Astrocyte (in vitro differentiated cells and primary cell): ENCODE measurements at regions not wholly inside any gene's neighbourhood (a gene's known extent, or its start where the extent isn't known, plus 50 kb on each side); places are given as distances from the start of the nearest gene placed in this dataset.
A peak's percentile ranks its signal among the peaks of the same experiment; 100 is the strongest.

ENCODE experiments used
- DNase-seq: peaks from one replicate; pipeline ENCODE4 v3.0.0-alpha.2; 2010; ENCODE audit warnings: low read depth
- FAIRE-seq: peaks from 2 replicates; lab custom pipeline; 2011; peaks lifted over from hg19 to GRCh38; lab: Jason Lieb, UNC
- H2AFZ ChIP-seq: 2 replicates; pipeline ENCODE4 v1.6.0; 2012; ENCODE audit warnings: low read depth, low read length, inconsistent platforms
- H3K27ac ChIP-seq: 2 replicates; pipeline ENCODE4 v1.5.1; 2011; ENCODE audit warnings: low read depth, low read length, inconsistent platforms
- H3K27me3 ChIP-seq: 2 replicates; pipeline ENCODE4 v1.6.0; 2011; ENCODE audit warnings: low read length, inconsistent platforms; ENCODE audit not compliant: insufficient read depth
- H3K36me3 ChIP-seq: 2 replicates; pipeline ENCODE4 v1.5.1; 2011; ENCODE audit warnings: low read length, inconsistent platforms; ENCODE audit not compliant: insufficient read depth
- H3K4me1 ChIP-seq: 2 replicates; pipeline ENCODE4 v1.5.1; 2011; ENCODE audit warnings: low read length, inconsistent platforms; ENCODE audit not compliant: insufficient read depth
- H3K4me2 ChIP-seq: 2 replicates; pipeline ENCODE4 v1.6.0; 2012; ENCODE audit warnings: low read length, inconsistent platforms
- H3K4me3 ChIP-seq: 2 replicates; pipeline ENCODE4 v1.5.1; 2011; ENCODE audit warnings: low read depth, mild to moderate bottlenecking, low read length, inconsistent platforms; ENCODE audit not compliant: insufficient read depth
- H3K79me2 ChIP-seq: 2 replicates; pipeline ENCODE4 v1.6.0; 2012; ENCODE audit warnings: mild to moderate bottlenecking, low read length, inconsistent platforms; ENCODE audit not compliant: insufficient read depth
- H3K9ac ChIP-seq: 2 replicates; pipeline ENCODE4 v1.6.0; 2012; ENCODE audit warnings: mild to moderate bottlenecking, low read length, inconsistent platforms
- H3K9me3 ChIP-seq: 2 replicates; pipeline ENCODE4 v1.5.1; 2012; ENCODE audit warnings: low read depth, mild to moderate bottlenecking, low read length, inconsistent platforms; ENCODE audit not compliant: insufficient read depth
- H4K20me1 ChIP-seq: 2 replicates; pipeline ENCODE4 v1.6.0; 2012; ENCODE audit warnings: low read length, inconsistent platforms; ENCODE audit not compliant: insufficient read depth
- H3K27ac Mint-ChIP-seq: one replicate; pipeline ENCODE4 v1.8.0; 2021; ENCODE audit warnings: mild to moderate bottlenecking, mixed read lengths; ENCODE audit not compliant: unreplicated experiment
- H3K27me3 Mint-ChIP-seq: one replicate; pipeline ENCODE4 v1.8.0; 2021; ENCODE audit warnings: low read depth, mixed read lengths; ENCODE audit not compliant: unreplicated experiment
- H3K36me3 Mint-ChIP-seq: one replicate; pipeline ENCODE4 v1.8.0; 2021; ENCODE audit warnings: low read depth, mixed read lengths; ENCODE audit not compliant: unreplicated experiment
- H3K4me1 Mint-ChIP-seq: one replicate; pipeline ENCODE4 v1.8.0; 2021; ENCODE audit warnings: low read depth, mixed read lengths; ENCODE audit not compliant: unreplicated experiment
- H3K4me3 Mint-ChIP-seq: one replicate; pipeline ENCODE4 v1.8.0; 2021; ENCODE audit warnings: mild to moderate bottlenecking, moderate library complexity, mixed read lengths; ENCODE audit not compliant: unreplicated experiment
- H3K9me3 Mint-ChIP-seq: one replicate; pipeline ENCODE4 v1.8.0; 2021; ENCODE audit warnings: mild to moderate bottlenecking, mixed read lengths; ENCODE audit not compliant: unreplicated experiment
- CTCF ChIP-seq: IDR thresholded peaks from 2 replicates; pipeline ENCODE4 v1.5.1; 2011; ENCODE audit warnings: low read depth, mild to moderate bottlenecking, inconsistent platforms, low read length, moderate library complexity; ENCODE audit not compliant: insufficient read depth
- EZH2 ChIP-seq: IDR thresholded peaks from 2 replicates; pipeline ENCODE4 v1.6.1; 2012; ENCODE audit warnings: mild to moderate bottlenecking, low read length, inconsistent platforms; ENCODE audit not compliant: insufficient read depth

- H3K27ac ChIP-seq: no peak overlapping the region
- H3K36me3 ChIP-seq: no peaks in the 10 kb centered on the region
- no peak for DNase-seq
- no peak overlapping the region for H3K9ac ChIP-seq
- peak overlapping the region; percentile 66 for H3K27ac Mint-ChIP-seq
- no peaks in the 10 kb centered on the region for H3K4me1 ChIP-seq
- no peak overlapping the region for H2AFZ ChIP-seq
- no peak overlapping the region for H3K4me3 Mint-ChIP-seq
- no peaks in the 10 kb centered on the region for H4K20me1 ChIP-seq
- no peaks in the 10 kb centered on the region for H3K27me3 Mint-ChIP-seq
- no peaks in the 10 kb centered on the region for H3K27me3 ChIP-seq
- H3K36me3 Mint-ChIP-seq: no peaks in the 10 kb centered on the region
- no peak for TF ChIP-seq CTCF
- no peak for TF ChIP-seq EZH2
- H3K4me2 ChIP-seq: no peak overlapping the region
- no peaks in the 10 kb centered on the region for H3K9me3 ChIP-seq
- H3K4me3 ChIP-seq: no peak overlapping the region
- H3K79me2 ChIP-seq: no peaks in the 10 kb centered on the region
- H3K4me1 Mint-ChIP-seq: peaks cover 35% of the 10 kb centered on the region
- no peak for FAIRE-seq
- peaks cover 6% of the 10 kb centered on the region for H3K9me3 Mint-ChIP-seq
Measured at GRCh38 chr19:28963486-28964250, 249.3 kb downstream of the UQCRFS1 start.

GRCh38 chr19:28961772-28962500 is 251.0 kb downstream of the UQCRFS1 start:
- FAIRE-seq (no peak), DNase-seq (peak; percentile 3)
- no peaks in the 10 kb centered on the region for H3K4me1 ChIP-seq
- H2AFZ ChIP-seq: no peak overlapping the region
- H4K20me1 ChIP-seq: no peaks in the 10 kb centered on the region
- no peaks in the 10 kb centered on the region for H3K79me2 ChIP-seq
- H3K4me3 Mint-ChIP-seq: no peak overlapping the region
- peaks cover 7% of the 10 kb centered on the region for H3K9me3 Mint-ChIP-seq
- H3K4me3 ChIP-seq: no peak overlapping the region
- H3K27me3 Mint-ChIP-seq: no peaks in the 10 kb centered on the region
- H3K4me1 Mint-ChIP-seq: peaks cover 29% of the 10 kb centered on the region
- H3K9ac ChIP-seq: no peak overlapping the region
- H3K27ac Mint-ChIP-seq: peak overlapping the region; percentile 99
- H3K27ac ChIP-seq: peak overlapping the region; percentile 73
- H3K36me3 ChIP-seq: no peaks in the 10 kb centered on the region
- no peak for TF ChIP-seq EZH2
- H3K27me3 ChIP-seq: no peaks in the 10 kb centered on the region
- H3K4me2 ChIP-seq: no peak overlapping the region
- H3K36me3 Mint-ChIP-seq: no peaks in the 10 kb centered on the region
- no peaks in the 10 kb centered on the region for H3K9me3 ChIP-seq

- Histone ChIP-seq H3K27ac (peak overlapping the region; percentile 73), H3K27me3 (no peaks in the 10 kb centered on the region), H3K36me3 (no peaks in the 10 kb centered on the region), H3K9ac (peak overlapping the region; percentile 41), H4K20me1 (no peaks in the 10 kb centered on the region), H3K4me3 (no peak overlapping the region), H3K4me1 (no peaks in the 10 kb centered on the region), H2AFZ (no peak overlapping the region), H3K4me2 (no peak overlapping the region), H3K9me3 (no peaks in the 10 kb centered on the region), H3K79me2 (no peaks in the 10 kb centered on the region)
- FAIRE-seq (peak; percentile 9), DNase-seq (no peak)
- H3K36me3 Mint-ChIP-seq: no peaks in the 10 kb centered on the region
- H3K4me3 Mint-ChIP-seq: peak overlapping the region; percentile 58
- H3K4me1 Mint-ChIP-seq: peaks cover 25% of the 10 kb centered on the region
- no peaks in the 10 kb centered on the region for H3K27me3 Mint-ChIP-seq
- H3K9me3 Mint-ChIP-seq: peaks cover 7% of the 10 kb centered on the region
- no peak for TF ChIP-seq CTCF
- no peak for TF ChIP-seq EZH2
- peak overlapping the region; percentile 99 for H3K27ac Mint-ChIP-seq
Measured at GRCh38 chr19:28960986-28961705, 251.8 kb downstream of the UQCRFS1 start.
